PC-9 (cell line): ENCODE measurements at regions not wholly inside any gene's neighbourhood (a gene's known extent, or its start where the extent isn't known, plus 50 kb on each side); places are given as distances from the start of the nearest gene placed in this dataset.

Experiments used
- BruUV-seq: library from RNA; stranded (reverse); fragments of 400-500 nt; replicated peaks from 2 replicates; lab custom pipeline; 2021; lab: Mats Ljungman, UMichigan
- CTCF ChIA-PET: fragments of 300-600 bp; sonication (Branson Sonifier 250); formaldehyde crosslinking; loops from one replicate; lab custom pipeline; 2022; ENCODE audit warnings: antibody characterized with exemption; lab: Charles Lee
- POLR2A ChIA-PET: fragments of 300-600 bp; sonication (Branson Sonifier 250); formaldehyde crosslinking; loops from one replicate; lab custom pipeline; 2022; ENCODE audit warnings: antibody characterized with exemption; ENCODE audit not compliant: unreplicated experiment; lab: Charles Lee
- DNase-seq, 2 experiments: peaks; one replicate each; pipeline versions ENCODE4 v3.0.0 to v3.0.0-alpha.2; 2015 to 2022; ENCODE audit warnings: mixed read lengths in 1 of 2
- H2AFZ ChIP-seq: fragments of 200-600 bp; sonication (generic); 2 replicates; pipeline ENCODE4 v1.8.1; 2017; ENCODE audit warnings: antibody characterized with exemption
- H3F3A ChIP-seq: fragments of 200-600 bp; sonication (generic); 2 replicates; pipeline ENCODE4 v1.8.1; 2017; ENCODE audit warnings: antibody characterized with exemption, mild to moderate bottlenecking, low read depth; ENCODE audit not compliant: insufficient read depth
- H3K27ac ChIP-seq: fragments of 200-600 bp; sonication (generic); 2 replicates; pipeline ENCODE4 v1.6.1; 2016; ENCODE audit warnings: mixed run types
- H3K27me3 ChIP-seq: fragments of 200-600 bp; sonication (generic); 2 replicates; pipeline ENCODE4 v1.6.1; 2016; ENCODE audit warnings: low read depth, mixed run types; ENCODE audit not compliant: insufficient read depth
- H3K36me3 ChIP-seq: fragments of 200-600 bp; sonication (generic); 2 replicates; pipeline ENCODE4 v1.6.1; 2016; ENCODE audit warnings: low read depth, mixed run types
- H3K4me1 ChIP-seq: fragments of 200-600 bp; sonication (generic); replicated peaks from 2 replicates; pipeline ENCODE4 v1.6.1; 2016; ENCODE audit warnings: mixed run types; ENCODE audit not compliant: insufficient read depth
- H3K4me2 ChIP-seq: fragments of 200-600 bp; sonication (generic); 2 replicates; pipeline ENCODE4 v1.6.1; 2017; ENCODE audit warnings: mixed run types
- H3K4me3 ChIP-seq: fragments of 200-600 bp; sonication (generic); 2 replicates; pipeline ENCODE4 v1.6.1; 2016; ENCODE audit warnings: mixed run types
- H3K79me2 ChIP-seq: fragments of 200-600 bp; sonication (generic); 2 replicates; pipeline ENCODE4 v1.6.1; 2017; ENCODE audit warnings: low read depth, mixed run types
- H3K9me2 ChIP-seq: fragments of 200-600 bp; sonication (generic); 2 replicates; pipeline ENCODE4 v1.8.1; 2017; ENCODE audit warnings: mild to moderate bottlenecking; ENCODE audit not compliant: insufficient read depth
- H3K9me3 ChIP-seq: fragments of 200-600 bp; sonication (generic); 2 replicates; pipeline ENCODE4 v1.8.1; 2016; ENCODE audit warnings: low read depth; ENCODE audit not compliant: insufficient read depth
- H4K20me1 ChIP-seq: fragments of 200-600 bp; sonication (generic); 2 replicates; pipeline ENCODE4 v1.8.1; 2017; ENCODE audit not compliant: insufficient read depth
- EZH2 ChIP-seq: fragments of 200-600 bp; sonication (generic); IDR thresholded peaks from 2 replicates; pipeline ENCODE4 v1.8.0; 2017; ENCODE audit warnings: antibody characterized with exemption, low read depth
- intact Hi-C: fragments of 100-400 bp; cut with micrococcal nuclease; formaldehyde crosslinking; loops from one replicate; pipeline ENCODE4 v1.10.0; 2022; ENCODE audit not compliant: unreplicated experiment
- TF ChIP-seq, protein P1 (sequence below): fragments of 200-600 bp; sonication (generic); conservative IDR thresholded peaks from 2 replicates; pipeline ENCODE4 v1.6.1; 2017; ENCODE audit warnings: mixed run types, antibody characterized with exemption, mild to moderate bottlenecking, moderate library complexity

DNA sequence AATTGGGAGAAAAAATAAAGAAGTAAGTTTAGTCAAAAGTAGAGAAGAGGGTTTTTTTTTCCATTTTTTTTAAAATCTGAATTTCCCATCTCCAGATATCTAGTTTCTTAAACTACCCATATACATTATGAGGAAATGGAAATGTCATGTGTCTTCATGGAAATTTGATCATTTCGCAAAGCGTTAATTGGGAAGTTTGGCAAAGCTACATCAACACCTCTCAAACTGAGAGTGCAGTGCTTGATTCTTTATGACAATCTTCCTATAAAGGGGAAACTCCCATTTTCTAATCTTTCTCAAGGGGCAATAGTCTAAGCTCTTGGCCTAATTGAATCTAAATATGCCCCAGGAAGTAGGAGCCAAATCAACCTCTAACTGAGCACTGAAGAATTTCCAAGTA lies 110.4 kb upstream of the INHBA start:
- H3K4me3 ChIP-seq: no peak overlapping the region
- H3K36me3 ChIP-seq: no peaks in the 10 kb centered on the region
- TF ChIP-seq, protein P1, sequence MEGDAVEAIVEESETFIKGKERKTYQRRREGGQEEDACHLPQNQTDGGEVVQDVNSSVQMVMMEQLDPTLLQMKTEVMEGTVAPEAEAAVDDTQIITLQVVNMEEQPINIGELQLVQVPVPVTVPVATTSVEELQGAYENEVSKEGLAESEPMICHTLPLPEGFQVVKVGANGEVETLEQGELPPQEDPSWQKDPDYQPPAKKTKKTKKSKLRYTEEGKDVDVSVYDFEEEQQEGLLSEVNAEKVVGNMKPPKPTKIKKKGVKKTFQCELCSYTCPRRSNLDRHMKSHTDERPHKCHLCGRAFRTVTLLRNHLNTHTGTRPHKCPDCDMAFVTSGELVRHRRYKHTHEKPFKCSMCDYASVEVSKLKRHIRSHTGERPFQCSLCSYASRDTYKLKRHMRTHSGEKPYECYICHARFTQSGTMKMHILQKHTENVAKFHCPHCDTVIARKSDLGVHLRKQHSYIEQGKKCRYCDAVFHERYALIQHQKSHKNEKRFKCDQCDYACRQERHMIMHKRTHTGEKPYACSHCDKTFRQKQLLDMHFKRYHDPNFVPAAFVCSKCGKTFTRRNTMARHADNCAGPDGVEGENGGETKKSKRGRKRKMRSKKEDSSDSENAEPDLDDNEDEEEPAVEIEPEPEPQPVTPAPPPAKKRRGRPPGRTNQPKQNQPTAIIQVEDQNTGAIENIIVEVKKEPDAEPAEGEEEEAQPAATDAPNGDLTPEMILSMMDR: no peak
- TF ChIP-seq EZH2: no peak
- no peaks in the 10 kb centered on the region for H3K4me1 ChIP-seq
- ChIA-PET POLR2A (no interaction called here), CTCF (no interaction called here)
- no peaks in the 10 kb centered on the region for H3F3A ChIP-seq
- H3K27ac ChIP-seq: no peak overlapping the region
- intact Hi-C loops: no loop called here
- H3K4me2 ChIP-seq: no peak overlapping the region
- no peak for DNase-seq
- H3K9me2 ChIP-seq: no peaks in the 10 kb centered on the region
- H4K20me1 ChIP-seq: no peaks in the 10 kb centered on the region
- no peaks in the 10 kb centered on the region for H3K9me3 ChIP-seq
- H3K79me2 ChIP-seq: no peaks in the 10 kb centered on the region
- no peaks in the 10 kb centered on the region for H3K27me3 ChIP-seq
- no peak overlapping the region for H2AFZ ChIP-seq
- no TSS peak for BruUV-seq

DNA sequence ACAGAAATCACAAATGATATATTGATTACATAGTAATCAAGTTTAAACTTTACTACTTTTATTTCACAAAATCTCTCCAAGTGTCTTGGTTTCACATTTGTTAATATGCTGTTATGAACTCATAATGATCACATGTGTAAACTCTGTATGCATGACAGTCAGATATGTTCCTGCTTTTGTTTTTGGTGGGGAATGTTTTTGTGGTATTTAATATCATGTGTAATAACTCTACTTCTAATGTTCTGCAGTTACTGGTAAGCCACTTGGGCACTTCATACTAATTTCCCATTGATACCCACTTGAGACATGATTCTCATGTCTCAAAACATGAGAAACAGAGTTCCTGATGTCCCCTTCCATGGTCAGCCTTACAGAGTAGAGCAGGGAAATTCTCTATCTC lies 109.1 kb upstream of the INHBA start:
- POLR2A ChIA-PET: no interaction called here
- H3K4me3 ChIP-seq: no peak overlapping the region
- H3K4me2 ChIP-seq: no peak overlapping the region
- no peaks in the 10 kb centered on the region for H3K4me1 ChIP-seq
- H3K36me3 ChIP-seq: no peaks in the 10 kb centered on the region
- H2AFZ ChIP-seq: no peak overlapping the region
- H3K79me2 ChIP-seq: no peaks in the 10 kb centered on the region
- H4K20me1 ChIP-seq: no peaks in the 10 kb centered on the region
- DNase-seq: no peak
- BruUV-seq: no TSS peak
- CTCF ChIA-PET: no interaction called here
- H3K27ac ChIP-seq: no peak overlapping the region
- H3F3A ChIP-seq: no peaks in the 10 kb centered on the region
- intact Hi-C loops: no loop called here
- no peaks in the 10 kb centered on the region for H3K27me3 ChIP-seq
- TF ChIP-seq EZH2: no peak
- TF ChIP-seq, protein P1: no peak
- no peaks in the 10 kb centered on the region for H3K9me3 ChIP-seq
- no peaks in the 10 kb centered on the region for H3K9me2 ChIP-seq

DNA sequence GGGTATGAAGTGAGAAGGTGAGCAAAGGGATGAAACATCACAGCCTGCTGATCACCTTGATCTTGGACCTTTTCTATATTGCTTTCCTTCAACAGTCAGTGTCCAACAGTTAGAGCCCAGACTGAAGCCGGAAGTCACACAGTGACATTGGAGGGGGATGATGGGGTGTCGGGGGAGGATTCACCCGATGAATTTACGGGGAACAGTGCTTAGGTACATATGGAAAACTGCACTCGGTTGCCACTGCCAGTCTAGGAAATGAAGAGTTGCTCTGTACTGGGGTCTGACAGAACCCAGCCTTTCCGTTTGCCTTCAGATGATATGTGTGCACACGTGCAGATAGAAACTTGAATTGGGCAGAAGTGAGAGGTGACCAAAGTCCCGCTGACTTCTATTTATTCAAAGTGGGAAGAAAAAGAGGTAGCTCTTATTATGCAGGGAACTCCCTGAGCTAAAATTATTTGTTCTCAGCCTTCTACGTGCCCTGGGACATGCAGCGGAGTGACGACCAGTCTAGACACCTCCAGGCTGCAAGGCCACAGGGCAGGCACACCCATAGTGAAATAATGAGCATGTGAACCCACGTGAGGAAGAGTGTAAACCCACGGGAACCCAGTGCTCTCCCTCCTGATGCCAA lies 107.2 kb upstream of the INHBA start:
- H4K20me1 ChIP-seq: no peaks in the 10 kb centered on the region
- no peaks in the 10 kb centered on the region for H3K9me3 ChIP-seq
- H3K4me2 ChIP-seq: no peak overlapping the region
- no peaks in the 10 kb centered on the region for H3K27me3 ChIP-seq
- ChIA-PET POLR2A (no interaction called here), CTCF (no interaction called here)
- H2AFZ ChIP-seq: no peak overlapping the region
- H3F3A ChIP-seq: no peaks in the 10 kb centered on the region
- H3K79me2 ChIP-seq: no peaks in the 10 kb centered on the region
- no peak overlapping the region for H3K27ac ChIP-seq
- no peaks in the 10 kb centered on the region for H3K36me3 ChIP-seq
- no peaks in the 10 kb centered on the region for H3K9me2 ChIP-seq
- intact Hi-C loops: no loop called here
- no peak for DNase-seq
- no peaks in the 10 kb centered on the region for H3K4me1 ChIP-seq
- no peak overlapping the region for H3K4me3 ChIP-seq
- TF ChIP-seq, protein P1: no peak
- TF ChIP-seq EZH2: no peak
- BruUV-seq: no TSS peak
